ENCODE measurements at regions not wholly inside any gene's neighbourhood (a gene's known extent, or its start where the extent isn't known, plus 50 kb on each side); places are given as distances from the start of the nearest gene placed in this dataset.

DNA sequence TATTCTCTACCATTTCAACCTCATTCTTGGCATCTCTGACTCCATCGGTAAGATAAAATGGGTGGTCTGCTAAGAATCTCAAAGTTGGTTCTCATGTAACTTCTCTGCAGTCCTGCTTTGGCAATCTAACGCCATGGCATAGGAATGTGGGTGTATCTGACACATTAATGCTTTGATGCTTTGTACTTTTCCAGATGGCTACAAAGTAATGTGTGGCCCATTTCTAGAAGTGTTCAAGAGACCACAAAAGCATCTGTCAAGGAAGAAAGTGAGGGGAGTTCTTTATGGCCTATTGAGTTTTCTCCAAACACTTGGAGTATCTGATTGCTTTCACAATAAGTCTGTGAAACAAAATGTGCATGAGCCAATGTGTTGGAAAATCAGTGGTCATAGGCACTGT, 339.9 kb upstream of the TGFBR2 start:
- TF ChIP-seq, protein P1, sequence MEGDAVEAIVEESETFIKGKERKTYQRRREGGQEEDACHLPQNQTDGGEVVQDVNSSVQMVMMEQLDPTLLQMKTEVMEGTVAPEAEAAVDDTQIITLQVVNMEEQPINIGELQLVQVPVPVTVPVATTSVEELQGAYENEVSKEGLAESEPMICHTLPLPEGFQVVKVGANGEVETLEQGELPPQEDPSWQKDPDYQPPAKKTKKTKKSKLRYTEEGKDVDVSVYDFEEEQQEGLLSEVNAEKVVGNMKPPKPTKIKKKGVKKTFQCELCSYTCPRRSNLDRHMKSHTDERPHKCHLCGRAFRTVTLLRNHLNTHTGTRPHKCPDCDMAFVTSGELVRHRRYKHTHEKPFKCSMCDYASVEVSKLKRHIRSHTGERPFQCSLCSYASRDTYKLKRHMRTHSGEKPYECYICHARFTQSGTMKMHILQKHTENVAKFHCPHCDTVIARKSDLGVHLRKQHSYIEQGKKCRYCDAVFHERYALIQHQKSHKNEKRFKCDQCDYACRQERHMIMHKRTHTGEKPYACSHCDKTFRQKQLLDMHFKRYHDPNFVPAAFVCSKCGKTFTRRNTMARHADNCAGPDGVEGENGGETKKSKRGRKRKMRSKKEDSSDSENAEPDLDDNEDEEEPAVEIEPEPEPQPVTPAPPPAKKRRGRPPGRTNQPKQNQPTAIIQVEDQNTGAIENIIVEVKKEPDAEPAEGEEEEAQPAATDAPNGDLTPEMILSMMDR (IDR thresholded peaks at IDR 0.05): no peak
- H3K4me1 ChIP-seq (ENCODE audit: control insufficient read depth in 1 of 2, insufficient read depth in 1 of 2, low read depth in 1 of 2, low read length in 1 of 2): peaks cover 0 to 6% of the 10 kb centered on the region in 2 experiments
- H3K27me3 ChIP-seq: no peaks in the 10 kb centered on the region
- H3K27ac ChIP-seq: no peak overlapping the region
- H3K9me3 ChIP-seq: no peaks in the 10 kb centered on the region
- H3K36me3 ChIP-seq: no peaks in the 10 kb centered on the region
- no peak overlapping the region for H3K4me3 ChIP-seq (ENCODE audit: low read depth in 1 of 2, low read length in 1 of 2)

DNA sequence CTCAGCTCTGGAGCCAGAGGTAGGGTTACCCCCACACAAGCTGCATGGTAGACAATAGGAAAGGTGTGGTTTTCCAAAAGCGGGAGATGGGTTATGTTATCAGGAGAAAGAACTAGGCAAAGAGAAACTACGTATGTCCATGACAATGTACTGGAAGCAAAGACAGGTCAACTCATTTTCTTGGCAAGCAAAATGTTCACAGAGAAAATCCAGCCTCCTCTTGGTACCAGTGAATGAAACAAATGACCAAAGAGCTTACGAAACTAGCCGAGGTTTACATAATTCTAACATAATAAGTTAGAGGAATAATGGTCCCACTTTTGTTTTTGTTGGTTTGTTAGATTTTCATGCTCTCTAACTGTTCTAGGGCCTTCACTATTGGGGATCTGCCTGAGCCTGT, 338.1 kb upstream of the TGFBR2 start:
- TF ChIP-seq, protein P1 (IDR thresholded peaks at IDR 0.05): no peak
- Histone ChIP-seq H3K9me3 (no peaks in the 10 kb centered on the region), H3K27ac (no peak overlapping the region), H3K27me3 (no peaks in the 10 kb centered on the region), H3K4me3 (ENCODE audit: low read depth in 1 of 2, low read length in 1 of 2) (no peak overlapping the region), H3K36me3 (no peaks in the 10 kb centered on the region), H3K4me1 (ENCODE audit: control insufficient read depth in 1 of 2, insufficient read depth in 1 of 2, low read depth in 1 of 2, low read length in 1 of 2) (peaks cover 0 to 6% of the 10 kb centered on the region in 2 experiments)

DNA sequence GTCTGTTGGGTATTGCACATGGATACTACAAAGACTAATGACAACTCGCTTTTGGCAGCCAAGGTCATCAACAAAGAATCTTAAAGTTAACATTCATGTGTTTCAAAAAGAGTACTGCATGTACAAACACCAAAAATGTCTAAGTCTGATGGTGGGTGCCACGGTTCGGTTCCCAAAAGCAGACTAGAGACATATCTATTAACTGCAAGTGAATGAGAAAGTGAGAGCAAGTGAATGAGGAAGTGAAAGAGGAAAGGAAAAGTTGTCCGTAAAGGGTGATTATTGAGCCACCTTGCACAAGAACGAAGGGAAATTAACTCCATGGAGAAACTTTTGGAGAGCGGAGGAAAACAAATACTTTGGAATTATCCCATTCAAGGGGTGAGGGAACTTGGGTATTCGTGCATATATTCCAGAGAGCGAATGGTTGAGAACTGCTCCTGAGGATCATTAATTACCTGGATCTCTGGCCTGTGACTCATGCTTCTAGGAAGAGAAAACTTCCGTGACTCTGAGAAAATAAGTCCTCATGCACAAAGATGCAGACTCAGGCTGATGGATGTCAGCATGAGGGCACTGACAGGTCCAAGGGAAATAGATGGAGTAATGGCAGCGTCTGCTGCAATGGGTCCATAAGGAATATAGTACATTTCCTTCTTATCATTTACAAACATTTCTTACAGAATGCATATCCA, 336.5 kb upstream of the TGFBR2 start:
- Histone ChIP-seq H3K36me3 (no peaks in the 10 kb centered on the region), H3K4me3 (ENCODE audit: low read depth in 1 of 2, low read length in 1 of 2) (no peak overlapping the region), H3K27me3 (no peaks in the 10 kb centered on the region), H3K9me3 (no peaks in the 10 kb centered on the region), H3K27ac (no peak overlapping the region), H3K4me1 (ENCODE audit: control insufficient read depth in 1 of 2, insufficient read depth in 1 of 2, low read depth in 1 of 2, low read length in 1 of 2) (peaks cover 0 to 6% of the 10 kb centered on the region in 2 experiments)
- TF ChIP-seq, protein P1 (IDR thresholded peaks at IDR 0.05): no peak

DNA sequence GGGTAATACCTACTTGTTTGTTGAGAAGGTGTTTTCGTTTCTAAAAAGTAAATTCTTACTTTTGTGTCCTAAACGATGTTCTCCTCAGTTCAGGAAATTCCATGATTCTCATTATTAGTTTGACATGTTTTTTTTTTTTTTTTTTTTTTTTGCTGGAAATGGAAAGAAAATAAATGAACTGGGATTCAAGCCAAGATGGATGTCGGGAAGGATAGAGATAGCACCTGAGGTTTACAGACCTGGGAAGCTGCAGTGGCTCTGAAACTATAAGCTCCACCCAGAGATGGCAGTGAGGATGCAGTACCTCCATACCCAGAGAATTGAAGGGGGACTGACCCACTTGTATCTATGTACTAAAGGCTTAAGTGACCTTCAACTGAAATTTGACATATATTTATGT, 334.6 kb upstream of the TGFBR2 start:
- Histone ChIP-seq H3K4me1 (ENCODE audit: control insufficient read depth in 1 of 2, insufficient read depth in 1 of 2, low read depth in 1 of 2, low read length in 1 of 2) (peaks cover 0 to 6% of the 10 kb centered on the region in 2 experiments), H3K27me3 (no peaks in the 10 kb centered on the region), H3K36me3 (no peaks in the 10 kb centered on the region), H3K27ac (no peak overlapping the region), H3K9me3 (no peaks in the 10 kb centered on the region), H3K4me3 (ENCODE audit: low read depth in 1 of 2, low read length in 1 of 2) (no peak overlapping the region)
- TF ChIP-seq, protein P1 (IDR thresholded peaks at IDR 0.05): no peak

DNA sequence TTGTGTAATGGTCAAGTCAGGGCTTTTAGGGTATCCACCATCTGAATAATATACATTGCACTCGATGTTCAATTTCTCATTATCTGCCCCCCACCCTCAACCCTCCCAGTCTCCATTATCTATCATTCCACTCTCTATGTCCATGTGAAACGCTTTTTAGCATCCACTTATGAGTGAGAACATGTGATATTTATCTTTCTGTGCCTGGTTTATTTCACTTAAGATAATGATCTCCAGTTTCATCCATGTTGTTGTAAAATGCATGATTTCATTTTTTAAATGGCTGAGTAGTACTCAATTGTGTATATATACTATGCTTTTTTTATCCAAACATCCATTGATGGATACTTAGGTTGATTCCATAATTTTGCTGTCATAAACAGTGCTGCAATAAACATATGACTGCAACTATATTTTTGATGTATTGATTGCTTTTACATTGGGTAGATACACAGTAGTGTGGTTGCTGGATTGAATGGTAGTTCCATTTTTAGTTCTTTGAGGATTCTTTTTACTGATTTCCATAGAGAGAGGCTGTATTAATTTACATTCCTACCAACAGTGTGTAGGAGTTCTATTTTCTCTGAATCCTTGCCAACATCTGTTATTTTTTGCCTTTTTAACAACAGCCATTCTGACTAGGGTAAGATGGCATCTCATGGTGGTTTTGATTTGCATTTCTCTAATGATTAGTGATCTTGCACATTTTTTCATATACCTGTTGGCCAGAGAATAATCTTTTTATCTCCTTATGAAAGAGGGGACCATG, 332.9 kb upstream of the TGFBR2 start:
- H3K4me1 ChIP-seq (ENCODE audit: control insufficient read depth in 1 of 2, insufficient read depth in 1 of 2, low read depth in 1 of 2, low read length in 1 of 2): peaks cover 0 to 6% of the 10 kb centered on the region in 2 experiments
- no peaks in the 10 kb centered on the region for H3K36me3 ChIP-seq
- no peaks in the 10 kb centered on the region for H3K9me3 ChIP-seq
- H3K27ac ChIP-seq: no peak overlapping the region
- H3K27me3 ChIP-seq: no peaks in the 10 kb centered on the region
- TF ChIP-seq, protein P1 (IDR thresholded peaks at IDR 0.05): no peak
- no peak overlapping the region for H3K4me3 ChIP-seq (ENCODE audit: low read depth in 1 of 2, low read length in 1 of 2)
